ENCODE measurements at regions not wholly inside any gene's neighbourhood (a gene's known extent, or its start where the extent isn't known, plus 50 kb on each side); places are given as distances from the start of the nearest gene placed in this dataset.
"Not testable (repeated sequence)": the region's sequence is repeated elsewhere in the genome, so short reads cannot be mapped to it uniquely, and the experiment has no call there.

- DNase-seq: no peak
These were observed 51.3 kb upstream of the LARGE1 start for GRCh38 chr22:33971561-33971961.

- no peak for DNase-seq
These were observed 55.6 kb upstream of the LARGE1 start for GRCh38 chr22:33975841-33976240.

GRCh38 chr22:33983558-33983957 is 63.3 kb upstream of the LARGE1 start:
- DNase-seq: no peak

- DNase-seq: no peak
These were observed 63.9 kb upstream of the LARGE1 start for GRCh38 chr22:33984211-33984610.

- no peak for DNase-seq
These were observed 64.5 kb upstream of the LARGE1 start for GRCh38 chr22:33984656-33985285.

- DNase-seq: no peak
These were observed 65.2 kb upstream of the LARGE1 start for GRCh38 chr22:33985506-33985905.

- no peak for DNase-seq
These were observed 66.0 kb upstream of the LARGE1 start for GRCh38 chr22:33986167-33986771.

GRCh38 chr22:33986954-33987353 is 66.7 kb upstream of the LARGE1 start:
- no peak for DNase-seq

GRCh38 chr22:33989263-33989662 is 69.0 kb upstream of the LARGE1 start:
- not testable (repeated sequence) for DNase-seq

- DNase-seq: no peak
These were observed 71.3 kb upstream of the LARGE1 start for GRCh38 chr22:33991620-33992019.

- no peak for DNase-seq
These were observed 76.5 kb upstream of the LARGE1 start for GRCh38 chr22:33996824-33997223.

- DNase-seq: no peak
These were observed 80.7 kb upstream of the LARGE1 start for GRCh38 chr22:34000879-34001526.

- DNase-seq: no peak
These were observed 81.6 kb upstream of the LARGE1 start for GRCh38 chr22:34001701-34002466.

- DNase-seq: no peak
These were observed 83.8 kb upstream of the LARGE1 start for GRCh38 chr22:34004058-34004457.

GRCh38 chr22:34010259-34010658 is 90.0 kb upstream of the LARGE1 start:
- DNase-seq: no peak

- DNase-seq: no peak
These were observed 95.4 kb upstream of the LARGE1 start for GRCh38 chr22:34015642-34016041.

- no peak for DNase-seq
These were observed 96.9 kb upstream of the LARGE1 start for GRCh38 chr22:34017205-34017604.

- DNase-seq: no peak
These were observed 99.0 kb upstream of the LARGE1 start for GRCh38 chr22:34019190-34019845.

GRCh38 chr22:34035209-34035608 is 114.9 kb upstream of the LARGE1 start:
- DNase-seq: no peak

- DNase-seq: no peak
These were observed 116.7 kb upstream of the LARGE1 start for GRCh38 chr22:34036931-34037330.

GRCh38 chr22:34038801-34039555 is 118.7 kb upstream of the LARGE1 start:
- DNase-seq: no peak

GRCh38 chr22:34045311-34045710 is 125.0 kb upstream of the LARGE1 start:
- no peak for DNase-seq
